Tibial nerve (tissue), 4 donors: ENCODE measurements at regions not wholly inside any gene's neighbourhood (a gene's known extent, or its start where the extent isn't known, plus 50 kb on each side); places are given as distances from the start of the nearest gene placed in this dataset.

Experiments used
- DNase-seq, 2 donors: peaks; one replicate each; pipeline ENCODE4 v3.0.0-alpha.2; 2019; ENCODE audit warnings: low spot score in 2 of 2
- H3K27ac ChIP-seq, 4 donors: fragments of 200-600 bp; sonication (generic) in 3 of 4; one replicate each; pipeline ENCODE4 v1.5.1; 2017 to 2019; ENCODE audit warnings: mild to moderate bottlenecking in 1 of 4
- H3K27me3 ChIP-seq, 2 donors: fragments of 200-600 bp; sonication (generic) in 1 of 2; one replicate each; pipeline versions ENCODE4 v1.5.1 to v1.6.0; 2017 to 2019
- H3K36me3 ChIP-seq, 3 donors: fragments of 200-600 bp; sonication (generic); one replicate each; pipeline ENCODE4 v1.5.1; 2018 to 2019
- H3K4me1 ChIP-seq, 4 donors: fragments of 200-600 bp; sonication (generic) in 3 of 4; one replicate each; pipeline ENCODE4 v1.5.1; 2017 to 2019
- H3K4me3 ChIP-seq, 4 donors: fragments of 200-600 bp; sonication (generic) in 3 of 4; one replicate each; pipeline ENCODE4 v1.5.1; 2017 to 2019; ENCODE audit warnings: mild to moderate bottlenecking in 1 of 4, moderate library complexity in 1 of 4
- H3K9me3 ChIP-seq, 4 donors: fragments of 200-600 bp; sonication (generic) in 3 of 4; one replicate each; pipeline ENCODE4 v1.5.1; 2017 to 2019
- EP300 ChIP-seq, 2 donors: sonication (generic); formaldehyde crosslinking; IDR thresholded peaks; one replicate each; pipeline ENCODE4 v1.6.1; 2017; ENCODE audit warnings: antibody characterized with exemption in 2 of 2, mild to moderate bottlenecking in 1 of 2
- POLR2A ChIP-seq, 2 donors: fragments of 450-650 bp; IDR thresholded peaks; one replicate each; pipeline ENCODE4 v1.6.1; 2017; ENCODE audit warnings: antibody characterized with exemption in 2 of 2, mild to moderate bottlenecking in 2 of 2, moderate library complexity in 2 of 2
- WGBS, 2 donors: methylation state at CpG; one replicate each; pipeline ENCODE4 v1.1.5; 2018; 5-methylcytosine and 5-hydroxymethylcytosine counted together
- TF ChIP-seq, protein P1 (sequence below), 5 experiments: fragments of 200-600 bp in 3 of 5; fragments of 450-650 bp in 2 of 5; sonication (generic) in 3 of 5; IDR thresholded peaks; one replicate each; pipeline ENCODE4 v1.5.1; 2016 to 2019; ENCODE audit warnings: antibody characterized with exemption in 5 of 5, mild to moderate bottlenecking in 3 of 5, moderate library complexity in 2 of 5

DNA sequence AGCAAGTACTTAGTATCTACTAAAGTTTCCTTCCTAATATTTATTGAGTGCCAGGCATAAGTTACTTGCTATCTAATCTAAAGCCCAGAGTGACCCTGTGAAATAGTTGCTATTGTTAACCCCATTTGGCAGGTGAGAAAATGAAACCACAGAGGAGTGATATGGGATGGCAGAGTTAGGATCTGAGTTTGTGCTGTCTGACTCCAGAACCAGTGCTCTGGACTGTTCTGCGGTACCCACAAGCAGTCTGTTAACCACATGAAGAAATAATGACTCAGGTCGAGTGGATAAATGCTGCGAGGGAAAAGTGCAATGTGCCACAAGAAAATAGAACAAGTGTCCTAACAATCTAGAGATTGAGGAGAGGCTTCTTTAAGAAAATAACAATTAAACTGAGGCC, 60.7 kb upstream of the GZMB start:
- no peak overlapping the region for H3K4me3 ChIP-seq

DNA sequence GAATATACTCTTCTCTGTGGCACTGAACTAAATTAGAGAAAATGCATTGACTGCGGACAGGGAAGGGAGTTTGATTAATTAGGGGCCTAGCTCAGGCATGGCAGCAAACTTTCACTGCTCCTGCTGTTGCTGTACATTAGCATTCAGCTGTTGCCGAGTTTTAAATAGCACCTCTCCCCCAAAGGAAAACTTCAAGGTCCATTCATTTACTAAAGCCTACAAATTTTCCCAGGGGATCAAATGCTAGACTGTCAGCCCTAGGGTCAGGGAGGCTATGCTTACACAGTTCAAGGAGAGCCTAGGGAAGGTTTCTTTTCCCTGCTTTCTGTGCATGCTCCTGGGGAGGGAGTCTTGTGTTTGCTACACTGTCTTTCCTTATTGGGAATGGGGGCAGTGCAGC, 60.0 kb upstream of the GZMB start:
- H3K27ac ChIP-seq = no peak overlapping the region
- peaks cover 0 to 3% (median 0%) of the 10 kb centered on the region in 4 donors for H3K4me1 ChIP-seq
- 53 to 62% methylated on average over 2 of the region's 2 CpGs for WGBS, 2 donors
- no peak overlapping the region for H3K4me3 ChIP-seq
- no peaks in the 10 kb centered on the region for H3K9me3 ChIP-seq
- no peaks in the 10 kb centered on the region for H3K36me3 ChIP-seq
- DNase-seq = no peak
- peaks cover 0 to 7% of the 10 kb centered on the region in 2 donors for H3K27me3 ChIP-seq
- no peak for TF ChIP-seq POLR2A (IDR thresholded peaks at IDR 0.05)
- TF ChIP-seq, protein P1, sequence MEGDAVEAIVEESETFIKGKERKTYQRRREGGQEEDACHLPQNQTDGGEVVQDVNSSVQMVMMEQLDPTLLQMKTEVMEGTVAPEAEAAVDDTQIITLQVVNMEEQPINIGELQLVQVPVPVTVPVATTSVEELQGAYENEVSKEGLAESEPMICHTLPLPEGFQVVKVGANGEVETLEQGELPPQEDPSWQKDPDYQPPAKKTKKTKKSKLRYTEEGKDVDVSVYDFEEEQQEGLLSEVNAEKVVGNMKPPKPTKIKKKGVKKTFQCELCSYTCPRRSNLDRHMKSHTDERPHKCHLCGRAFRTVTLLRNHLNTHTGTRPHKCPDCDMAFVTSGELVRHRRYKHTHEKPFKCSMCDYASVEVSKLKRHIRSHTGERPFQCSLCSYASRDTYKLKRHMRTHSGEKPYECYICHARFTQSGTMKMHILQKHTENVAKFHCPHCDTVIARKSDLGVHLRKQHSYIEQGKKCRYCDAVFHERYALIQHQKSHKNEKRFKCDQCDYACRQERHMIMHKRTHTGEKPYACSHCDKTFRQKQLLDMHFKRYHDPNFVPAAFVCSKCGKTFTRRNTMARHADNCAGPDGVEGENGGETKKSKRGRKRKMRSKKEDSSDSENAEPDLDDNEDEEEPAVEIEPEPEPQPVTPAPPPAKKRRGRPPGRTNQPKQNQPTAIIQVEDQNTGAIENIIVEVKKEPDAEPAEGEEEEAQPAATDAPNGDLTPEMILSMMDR (IDR thresholded peaks at IDR 0.05) = no peak
- TF ChIP-seq EP300 (IDR thresholded peaks at IDR 0.05) = no peak

More for the DNA sequence above, 60.7 kb upstream of the GZMB start:
- Histone ChIP-seq H3K9me3 (no peaks in the 10 kb centered on the region), H3K36me3 (no peaks in the 10 kb centered on the region), H3K27ac (no peak overlapping the region), H3K27me3 (peaks cover 0 to 7% of the 10 kb centered on the region in 2 donors), H3K4me1 (peaks cover 0 to 3% (median 0%) of the 10 kb centered on the region in 4 donors)
- no peak for DNase-seq
- TF ChIP-seq POLR2A (IDR thresholded peaks at IDR 0.05) (no peak), EP300 (IDR thresholded peaks at IDR 0.05) (no peak)
- TF ChIP-seq, protein P1 (IDR thresholded peaks at IDR 0.05) = no peak
- WGBS, 2 donors = 85 to 88% methylated on average over 3 of the region's 3 CpGs

DNA sequence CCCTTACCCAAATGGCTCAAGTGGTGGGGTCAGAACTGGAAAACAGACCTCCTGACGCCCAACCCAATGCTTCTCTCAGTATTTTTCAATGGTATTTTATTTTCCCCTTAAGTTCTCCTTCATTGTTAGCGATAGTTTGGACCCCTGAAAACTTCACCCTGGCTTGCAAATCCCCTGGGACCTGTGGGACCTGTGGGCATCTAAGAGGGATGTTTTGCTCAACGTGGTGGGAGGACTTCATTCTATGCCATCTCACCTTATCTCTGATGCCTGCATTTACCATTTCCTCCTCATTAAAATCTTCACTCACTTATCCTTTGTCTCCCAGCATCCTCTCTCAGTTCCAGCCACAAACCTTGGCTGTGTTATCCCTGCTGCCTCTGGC, 59.4 kb upstream of the GZMB start:
- WGBS, 2 donors = 65 to 81% methylated on average over 3 of the region's 3 CpGs
- H3K27ac ChIP-seq = no peak overlapping the region
- no peak overlapping the region for H3K4me3 ChIP-seq
- no peaks in the 10 kb centered on the region for H3K36me3 ChIP-seq
- no peak for TF ChIP-seq POLR2A (IDR thresholded peaks at IDR 0.05)
- TF ChIP-seq, protein P1 (IDR thresholded peaks at IDR 0.05) = no peak
- TF ChIP-seq EP300 (IDR thresholded peaks at IDR 0.05) = no peak
- no peaks in the 10 kb centered on the region for H3K9me3 ChIP-seq
- peaks cover 0 to 3% (median 0%) of the 10 kb centered on the region in 4 donors for H3K4me1 ChIP-seq
- peaks cover 0 to 7% of the 10 kb centered on the region in 2 donors for H3K27me3 ChIP-seq
- DNase-seq = no peak

DNA sequence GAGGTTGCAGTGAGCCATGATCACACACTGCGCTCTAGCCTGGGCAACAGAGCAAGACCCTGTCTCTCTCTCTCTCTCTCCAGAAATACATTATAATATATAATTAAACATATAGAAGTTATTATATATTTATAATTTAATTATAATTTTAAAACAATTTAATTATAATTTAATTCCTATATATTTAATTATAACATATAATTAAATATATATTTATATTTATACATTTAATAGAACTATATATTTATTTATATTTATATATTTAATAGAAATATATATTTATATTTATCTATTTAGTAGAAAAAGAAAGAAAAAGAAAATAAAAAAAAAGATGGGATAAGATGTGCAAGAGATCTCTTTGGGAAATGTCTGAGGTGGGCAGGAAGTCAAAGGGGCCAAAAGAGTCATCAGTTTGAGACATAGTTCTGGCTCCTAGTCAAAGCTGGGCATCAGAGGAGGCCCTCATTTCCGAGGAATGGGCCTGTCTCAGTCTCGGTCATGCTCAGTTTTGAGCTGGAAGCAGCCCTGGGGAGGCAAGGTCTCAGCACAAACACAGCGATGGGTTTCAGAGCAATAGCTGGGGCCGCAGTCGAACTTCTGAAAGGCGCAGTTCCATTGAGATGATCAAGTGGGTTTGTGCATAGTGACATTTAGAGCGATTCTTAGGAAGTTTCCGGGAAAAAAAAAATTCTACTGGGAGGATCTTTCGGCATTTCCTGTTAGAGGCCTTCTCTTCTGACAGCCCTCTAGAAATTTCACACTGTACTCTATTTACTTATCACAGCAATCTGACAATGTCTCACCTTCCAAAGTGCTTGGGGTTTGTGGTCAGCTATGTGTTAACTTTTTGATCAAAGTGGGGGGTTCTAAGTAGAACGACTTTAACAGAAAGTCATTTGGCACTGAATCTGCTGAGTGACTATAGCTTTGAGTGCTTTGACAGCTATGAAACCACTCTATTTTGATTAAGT, 58.7 kb upstream of the GZMB start:
- DNase-seq = no peak
- Histone ChIP-seq H3K4me1 (peaks cover 0 to 3% (median 0%) of the 10 kb centered on the region in 4 donors), H3K27ac (no peak overlapping the region), H3K9me3 (no peaks in the 10 kb centered on the region), H3K27me3 (peaks cover 0 to 7% of the 10 kb centered on the region in 2 donors), H3K4me3 (no peak overlapping the region), H3K36me3 (no peaks in the 10 kb centered on the region)
- 74 to 79% methylated on average over 11 of the region's 11 CpGs for WGBS, 2 donors
- TF ChIP-seq POLR2A (IDR thresholded peaks at IDR 0.05) = no peak
- TF ChIP-seq EP300 (IDR thresholded peaks at IDR 0.05) = no peak
- TF ChIP-seq, protein P1 (IDR thresholded peaks at IDR 0.05) = no peak

DNA sequence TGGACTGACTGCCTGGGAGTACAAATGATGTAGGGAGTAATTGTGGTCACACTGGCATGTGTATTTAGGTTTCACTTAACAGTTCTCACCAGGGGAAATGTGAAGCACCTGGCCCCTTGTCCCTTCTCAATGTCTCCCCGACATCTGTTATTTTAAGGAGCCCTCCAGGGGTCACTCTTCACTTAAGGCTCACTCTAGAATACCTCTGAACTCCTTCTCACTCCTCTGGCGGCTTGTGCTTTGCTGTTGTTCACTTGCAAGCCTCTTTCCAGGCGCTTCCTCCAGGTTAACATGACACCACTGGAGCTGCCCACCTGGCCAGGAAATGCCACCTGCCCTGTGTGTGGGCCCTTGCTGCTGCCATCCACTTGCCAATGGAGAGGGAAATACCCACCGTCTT, 56.5 kb upstream of the GZMB start:
- Histone ChIP-seq H3K4me1 (no peaks in the 10 kb centered on the region), H3K27me3 (peaks cover 0 to 7% of the 10 kb centered on the region in 2 donors), H3K27ac (no peak overlapping the region), H3K4me3 (no peak overlapping the region), H3K9me3 (no peaks in the 10 kb centered on the region), H3K36me3 (no peaks in the 10 kb centered on the region)
- DNase-seq = no peak
- TF ChIP-seq, protein P1 (IDR thresholded peaks at IDR 0.05) = no peak
- TF ChIP-seq EP300 (IDR thresholded peaks at IDR 0.05) = no peak
- no peak for TF ChIP-seq POLR2A (IDR thresholded peaks at IDR 0.05)
- 41 to 64% methylated on average over 4 of the region's 4 CpGs for WGBS, 2 donors
